GM12892 (cell line): ENCODE measurements at regions not wholly inside any gene's neighbourhood (a gene's known extent, or its start where the extent isn't known, plus 50 kb on each side); places are given as distances from the start of the nearest gene placed in this dataset.

ENCODE experiments used
- DNase-seq: peaks from one replicate; pipeline ENCODE4 v3.0.0; 2011; ENCODE audit not compliant: insufficient read length
- FAIRE-seq: peaks from 2 replicates; lab custom pipeline; 2011; peaks lifted over from hg19 to GRCh38; lab: Jason Lieb, UNC
- POLR2A ChIP-seq: IDR thresholded peaks from 2 replicates; pipeline ENCODE4 v1.6.1; 2011; ENCODE audit warnings: low read depth, low read length, control low read depth
- POLR2AphosphoS5 ChIP-seq: IDR thresholded peaks from 2 replicates; pipeline ENCODE4 v1.6.1; 2011; ENCODE audit warnings: low read depth, low read length, control low read depth
- TAF1 ChIP-seq: IDR thresholded peaks from 2 replicates; pipeline ENCODE4 v1.6.1; 2011; ENCODE audit warnings: low read depth, mild to moderate bottlenecking, control low read depth, low read length, borderline replicate concordance

- TF ChIP-seq TAF1 (no peak), POLR2A (no peak), POLR2AphosphoS5 (no peak)
- no peak for DNase-seq
- FAIRE-seq, result no peak
Measured at GRCh38 chr10:55470840-55471239, 669.8 kb upstream of the PCDH15 start.

- no peak for FAIRE-seq
- TF ChIP-seq POLR2AphosphoS5 (no peak), TAF1 (no peak), POLR2A (no peak)
- DNase-seq, result no peak
Measured at GRCh38 chr10:55466806-55467504, 665.9 kb upstream of the PCDH15 start.

GRCh38 chr10:55464083-55464482 is 663.1 kb upstream of the PCDH15 start:
- no peak for DNase-seq
- FAIRE-seq, result no peak
- TF ChIP-seq POLR2AphosphoS5, result no peak
- no peak for TF ChIP-seq TAF1
- no peak for TF ChIP-seq POLR2A

- TF ChIP-seq POLR2AphosphoS5 (no peak), POLR2A (no peak), TAF1 (no peak)
- no peak for DNase-seq
- no peak for FAIRE-seq
Measured at GRCh38 chr10:55460008-55460407, 659.0 kb upstream of the PCDH15 start.

- FAIRE-seq (no peak), DNase-seq (no peak)
Measured at GRCh38 chr10:55449981-55450380, 649.0 kb upstream of the PCDH15 start.

GRCh38 chr10:55446441-55447002 is 645.5 kb upstream of the PCDH15 start:
- FAIRE-seq (no peak), DNase-seq (no peak)
- TF ChIP-seq POLR2AphosphoS5 (no peak), TAF1 (no peak), POLR2A (no peak)

More at GRCh38 chr10:55449981-55450380, 649.0 kb upstream of the PCDH15 start:
- TF ChIP-seq POLR2A, result no peak
- TF ChIP-seq POLR2AphosphoS5, result no peak
- TF ChIP-seq TAF1, result no peak

GRCh38 chr10:55441777-55442176 is 640.7 kb upstream of the PCDH15 start:
- no peak for DNase-seq
- no peak for TF ChIP-seq POLR2AphosphoS5
- no peak for TF ChIP-seq POLR2A
- no peak for TF ChIP-seq TAF1
- FAIRE-seq, result no peak

- no peak for TF ChIP-seq TAF1
- no peak for TF ChIP-seq POLR2A
- TF ChIP-seq POLR2AphosphoS5, result no peak
- no peak for DNase-seq
- FAIRE-seq, result no peak
Measured at GRCh38 chr10:55426138-55426537, 625.1 kb upstream of the PCDH15 start.

GRCh38 chr10:55410415-55410885 is 609.4 kb upstream of the PCDH15 start:
- FAIRE-seq (no peak), DNase-seq (no peak)
- TF ChIP-seq POLR2AphosphoS5 (no peak), TAF1 (no peak), POLR2A (no peak)

GRCh38 chr10:55404094-55404493 is 603.1 kb upstream of the PCDH15 start:
- DNase-seq, result no peak
- TF ChIP-seq TAF1, result no peak
- no peak for TF ChIP-seq POLR2A
- no peak for TF ChIP-seq POLR2AphosphoS5
- FAIRE-seq, result no peak

- FAIRE-seq (no peak), DNase-seq (no peak)
- TF ChIP-seq POLR2AphosphoS5 (no peak), POLR2A (no peak), TAF1 (no peak)
Measured at GRCh38 chr10:55400075-55400849, 599.2 kb upstream of the PCDH15 start.

GRCh38 chr10:55398497-55398882 is 597.5 kb upstream of the PCDH15 start:
- TF ChIP-seq TAF1 (no peak), POLR2A (no peak), POLR2AphosphoS5 (no peak)
- FAIRE-seq, result no peak
- no peak for DNase-seq
